ENCODE measurements at regions not wholly inside any gene's neighbourhood (a gene's known extent, or its start where the extent isn't known, plus 50 kb on each side); places are given as distances from the start of the nearest gene placed in this dataset.
"Not testable (repeated sequence)": the region's sequence is repeated elsewhere in the genome, so short reads cannot be mapped to it uniquely, and the experiment has no call there.

GRCh38 chr18:1657876-1658275 lies 753.2 kb downstream of the ADCYAP1 start:
- Histone ChIP-seq H3K27me3 (replicated peaks) (no peaks in the 10 kb centered on the region), H3K27ac (no peak overlapping the region), H3K4me3 (ENCODE audit: low read depth, low read length) (no peak overlapping the region), H3K36me3 (replicated peaks) (no peaks in the 10 kb centered on the region)
- in situ Hi-C loops (cut with HindIII; ENCODE audit: low pct_ligation_motif_present, low sequenced_read_pairs), result no loop called here
- no peak for TF ChIP-seq CTCF (IDR thresholded peaks at IDR 0.05; ENCODE audit: low read depth, low read length, missing control alignments)
- no peak for DNase-seq

GRCh38 chr18:1658908-1659566 lies 754.4 kb downstream of the ADCYAP1 start:
- H3K27me3 ChIP-seq (replicated peaks), result no peaks in the 10 kb centered on the region
- no peak for DNase-seq
- no peak overlapping the region for H3K27ac ChIP-seq

GRCh38 chr18:1663879-1664705 lies 759.4 kb downstream of the ADCYAP1 start:
- TF ChIP-seq CTCF (IDR thresholded peaks at IDR 0.05; ENCODE audit: low read depth, low read length, missing control alignments), result peak; percentile 65
- Histone ChIP-seq H3K27me3 (replicated peaks) (no peaks in the 10 kb centered on the region), H3K4me3 (ENCODE audit: low read depth, low read length) (no peak overlapping the region), H3K36me3 (replicated peaks) (no peaks in the 10 kb centered on the region), H3K27ac (no peak overlapping the region)
- in situ Hi-C loops (cut with HindIII; ENCODE audit: low pct_ligation_motif_present, low sequenced_read_pairs), result no loop called here
- peak; percentile 9 for DNase-seq

More at GRCh38 chr18:1658908-1659566, 754.4 kb downstream of the ADCYAP1 start:
- no peak overlapping the region for H3K4me3 ChIP-seq (ENCODE audit: low read depth, low read length)
- in situ Hi-C loops (cut with HindIII; ENCODE audit: low pct_ligation_motif_present, low sequenced_read_pairs), result no loop called here
- TF ChIP-seq CTCF (IDR thresholded peaks at IDR 0.05; ENCODE audit: low read depth, low read length, missing control alignments), result no peak
- no peaks in the 10 kb centered on the region for H3K36me3 ChIP-seq (replicated peaks)

- Histone ChIP-seq H3K36me3 (replicated peaks) (no peaks in the 10 kb centered on the region), H3K27ac (no peak overlapping the region), H3K27me3 (replicated peaks) (no peaks in the 10 kb centered on the region), H3K4me3 (ENCODE audit: low read depth, low read length) (no peak overlapping the region)
- in situ Hi-C loops (cut with HindIII; ENCODE audit: low pct_ligation_motif_present, low sequenced_read_pairs), result no loop called here
- no peak for TF ChIP-seq CTCF (IDR thresholded peaks at IDR 0.05; ENCODE audit: low read depth, low read length, missing control alignments)
- DNase-seq, result no peak
These were observed 760.4 kb downstream of the ADCYAP1 start for GRCh38 chr18:1665079-1665478.

- Histone ChIP-seq H3K36me3 (replicated peaks) (no peaks in the 10 kb centered on the region), H3K4me3 (ENCODE audit: low read depth, low read length) (no peak overlapping the region), H3K27ac (no peak overlapping the region), H3K27me3 (replicated peaks) (no peaks in the 10 kb centered on the region)
- DNase-seq, result no peak
- TF ChIP-seq CTCF (IDR thresholded peaks at IDR 0.05; ENCODE audit: low read depth, low read length, missing control alignments), result no peak
- in situ Hi-C loops (cut with HindIII; ENCODE audit: low pct_ligation_motif_present, low sequenced_read_pairs), result no loop called here
These were observed 763.6 kb downstream of the ADCYAP1 start for GRCh38 chr18:1668279-1668678.

- H3K27ac ChIP-seq; DNase-seq; in situ Hi-C loops (cut with HindIII; ENCODE audit: low pct_ligation_motif_present, low sequenced_read_pairs); H3K27me3 ChIP-seq (replicated peaks); H3K4me3 ChIP-seq (ENCODE audit: low read depth, low read length); H3K36me3 ChIP-seq (replicated peaks): not testable (repeated sequence)
These were observed 767.0 kb downstream of the ADCYAP1 start for GRCh38 chr18:1671710-1672109.
